HK-2 (cell line): ENCODE measurements at regions not wholly inside any gene's neighbourhood (a gene's known extent, or its start where the extent isn't known, plus 50 kb on each side); places are given as distances from the start of the nearest gene placed in this dataset.
"Not testable (repeated sequence)": the region's sequence is repeated elsewhere in the genome, so short reads cannot be mapped to it uniquely, and the experiment has no call there.

ENCODE experiments used
- DNase-seq: peaks from one replicate; pipeline ENCODE4 v3.0.0-alpha.2; 2018; ENCODE audit not compliant: unreplicated experiment

DNA sequence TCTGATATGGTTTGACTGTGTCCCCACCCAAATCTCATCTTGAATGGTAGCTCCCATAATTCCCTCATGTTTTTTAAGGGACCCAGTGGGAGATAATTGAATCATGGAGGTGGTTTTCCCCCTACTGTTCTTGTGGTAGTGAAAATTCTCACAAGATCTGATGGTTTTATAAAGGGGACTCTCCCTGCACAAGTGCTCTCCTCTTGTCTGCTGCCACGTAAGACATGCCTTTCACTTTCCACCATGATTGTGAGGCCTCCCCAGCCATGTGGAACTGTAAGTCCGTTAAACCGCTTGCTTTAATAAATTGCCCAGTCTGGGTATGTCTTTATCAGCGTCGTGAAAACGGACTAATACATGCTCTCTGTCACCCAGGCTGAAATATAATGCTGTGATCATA is 200.9 kb upstream of the SLIT2 start:
- no peak for DNase-seq

DNA sequence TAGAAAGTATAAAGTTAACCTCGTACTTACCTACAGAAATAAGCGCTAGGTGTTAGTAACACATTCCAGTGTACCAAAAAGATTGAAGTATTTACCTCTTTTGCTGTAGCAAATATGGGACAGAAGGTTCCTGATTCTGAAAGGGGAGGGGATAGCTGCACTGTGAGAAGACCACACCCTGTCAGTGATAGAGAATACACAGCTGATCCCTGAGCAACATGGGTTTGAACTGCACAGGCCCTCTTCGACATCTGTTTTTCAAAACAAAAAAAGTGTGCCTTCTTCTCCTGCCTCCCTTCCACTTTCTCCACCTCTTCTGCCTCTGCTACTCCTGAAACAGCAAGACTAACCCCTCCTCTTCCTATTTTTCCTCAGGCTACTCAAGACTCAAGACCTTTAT is 201.8 kb upstream of the SLIT2 start:
- no peak for DNase-seq

- no peak for DNase-seq
Measured at GRCh38 chr4:20046931-20047677, 204.6 kb upstream of the SLIT2 start.

- DNase-seq: no peak
Measured at GRCh38 chr4:20046179-20046578, 205.5 kb upstream of the SLIT2 start.

DNA sequence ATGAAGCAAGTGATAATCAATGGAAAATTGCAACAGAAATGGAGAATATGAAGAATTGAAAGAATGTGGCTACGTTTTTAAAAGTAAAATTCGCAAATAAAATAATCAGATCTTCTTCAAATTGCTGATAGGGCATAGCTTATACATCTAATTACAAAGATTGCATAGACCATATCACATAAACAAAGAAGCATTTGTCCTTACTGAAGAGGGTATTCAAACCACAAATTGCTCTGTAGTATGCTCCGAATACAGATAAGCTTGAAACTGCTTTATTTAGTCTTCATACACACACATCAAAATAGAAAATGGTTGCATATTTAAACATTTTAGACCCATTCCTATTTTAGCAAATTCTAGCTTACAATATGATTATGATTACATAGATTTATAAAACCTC is 206.7 kb upstream of the SLIT2 start:
- no peak for DNase-seq

DNA sequence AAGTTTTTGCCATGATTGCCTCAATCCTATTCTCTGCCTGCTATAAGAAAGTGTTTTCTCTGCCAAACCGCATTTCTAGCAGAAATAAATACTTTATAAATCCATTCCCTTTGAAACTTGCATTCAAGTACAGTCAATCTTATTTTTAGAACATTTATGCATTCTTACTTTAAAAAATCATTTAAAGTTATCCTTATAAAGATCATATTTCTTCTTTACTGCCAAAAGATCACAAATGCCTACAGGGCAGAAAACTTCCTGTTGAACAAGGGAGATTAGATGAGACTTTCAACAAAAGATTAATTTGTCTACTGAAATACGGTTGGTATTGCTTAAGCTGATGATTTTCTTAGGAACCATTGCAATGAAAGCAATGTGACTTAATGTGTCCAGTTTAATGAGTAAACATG is 207.2 kb upstream of the SLIT2 start:
- DNase-seq: no peak

DNA sequence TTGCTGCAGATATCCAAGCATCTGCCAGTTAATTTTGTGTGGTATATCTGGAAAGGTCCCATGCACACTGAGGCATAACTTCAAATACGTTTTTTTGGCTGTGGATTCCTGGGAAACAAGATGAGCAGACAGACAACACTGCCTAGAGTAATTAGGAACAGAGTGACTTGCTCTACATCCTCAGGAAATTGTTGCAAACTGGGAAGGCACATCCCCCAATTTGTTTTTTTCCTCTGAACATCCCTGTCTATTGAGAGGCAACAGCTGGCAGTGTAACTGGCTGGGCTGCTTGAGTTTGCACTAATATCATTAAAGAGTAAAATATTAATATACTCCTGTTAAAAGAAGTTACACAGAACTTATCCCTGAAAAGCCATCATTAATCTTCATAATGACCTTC is 207.7 kb upstream of the SLIT2 start:
- no peak for DNase-seq

GRCh38 chr4:20042769-20043168 is 208.9 kb upstream of the SLIT2 start:
- DNase-seq: no peak

DNA sequence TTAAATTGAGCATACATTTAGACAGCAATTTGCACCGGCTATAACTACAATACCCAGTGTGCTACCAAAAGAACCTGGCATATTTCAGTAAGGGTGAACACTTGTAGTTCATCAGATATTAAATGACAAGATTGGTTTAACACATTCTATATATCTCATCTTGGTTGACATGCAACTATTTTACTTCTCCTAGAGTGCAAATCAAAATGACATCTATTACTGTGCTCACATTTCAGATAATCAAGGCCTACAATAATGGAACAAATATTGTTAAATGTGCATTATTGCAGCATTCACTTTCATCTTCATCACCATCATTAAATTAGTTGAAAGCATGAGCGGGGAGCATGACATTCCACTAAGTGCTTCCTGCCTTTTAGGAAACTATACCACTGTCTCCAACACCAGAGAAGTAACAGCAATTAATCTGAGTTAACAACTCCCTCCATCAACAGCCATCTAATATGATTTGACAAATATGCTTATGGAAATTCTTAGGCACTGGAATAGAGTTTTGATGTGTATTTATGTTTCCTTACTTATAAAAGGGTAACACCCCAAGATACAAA is 209.8 kb upstream of the SLIT2 start:
- DNase-seq: no peak

- no peak for DNase-seq
Measured at GRCh38 chr4:20037745-20038144, 214.0 kb upstream of the SLIT2 start.

DNA sequence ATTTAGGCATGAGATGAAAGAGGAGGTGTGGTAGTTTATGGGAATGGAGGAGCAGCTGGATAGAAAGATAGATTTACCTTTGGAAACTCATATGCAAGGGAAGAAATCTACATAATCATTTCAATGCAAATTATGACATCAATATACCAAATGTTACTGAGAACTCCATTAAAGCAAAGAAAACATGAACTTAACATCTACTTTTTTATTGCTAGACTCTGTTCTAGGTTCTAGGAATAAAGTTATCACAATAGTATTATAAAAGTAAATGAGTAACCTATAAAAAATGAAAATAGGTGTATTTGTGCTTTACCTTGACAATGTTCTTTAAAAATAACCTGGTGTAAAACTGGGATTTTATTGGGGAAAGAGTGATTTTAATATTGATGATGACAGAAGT is 221.6 kb upstream of the SLIT2 start:
- DNase-seq: no peak

DNA sequence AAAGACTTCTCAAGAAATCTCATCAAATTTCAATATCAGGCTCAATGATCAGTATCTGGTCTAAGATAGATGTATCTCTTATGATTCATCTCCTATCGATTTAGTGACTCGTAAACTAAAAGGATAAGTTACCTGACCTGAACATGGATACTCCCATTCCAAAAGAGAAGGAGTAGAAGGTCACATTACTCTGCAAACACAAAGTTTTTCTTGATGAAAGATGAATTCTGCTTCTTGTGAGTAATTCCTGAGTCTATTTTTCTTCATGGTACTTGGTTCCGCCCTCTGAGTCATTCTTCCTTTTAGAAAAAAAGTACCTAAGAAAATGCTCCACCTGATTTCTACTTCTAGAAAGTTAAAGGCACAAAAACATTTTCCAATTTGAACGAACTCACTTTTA is 223.1 kb upstream of the SLIT2 start:
- no peak for DNase-seq

GRCh38 chr4:20026456-20026855 is 225.2 kb upstream of the SLIT2 start:
- no peak for DNase-seq

DNA sequence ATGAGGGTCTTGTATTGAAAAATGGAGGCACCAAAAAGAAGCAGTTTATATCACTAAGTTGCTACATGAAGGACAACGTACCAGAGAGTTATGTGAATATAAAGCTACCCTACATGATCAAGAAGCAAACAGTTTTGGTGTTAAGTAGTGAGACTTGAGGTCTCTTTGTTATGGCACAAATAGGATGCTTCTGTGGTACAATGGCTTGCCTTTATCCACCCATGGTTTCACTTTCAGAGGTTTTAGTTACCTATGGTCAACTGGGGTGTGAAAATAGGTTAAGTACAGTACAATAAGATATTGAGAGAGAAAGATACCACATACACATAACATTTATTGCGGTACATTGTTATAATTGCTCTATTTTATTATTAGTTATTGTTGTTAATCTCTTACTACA is 229.2 kb upstream of the SLIT2 start:
- no peak for DNase-seq

DNA sequence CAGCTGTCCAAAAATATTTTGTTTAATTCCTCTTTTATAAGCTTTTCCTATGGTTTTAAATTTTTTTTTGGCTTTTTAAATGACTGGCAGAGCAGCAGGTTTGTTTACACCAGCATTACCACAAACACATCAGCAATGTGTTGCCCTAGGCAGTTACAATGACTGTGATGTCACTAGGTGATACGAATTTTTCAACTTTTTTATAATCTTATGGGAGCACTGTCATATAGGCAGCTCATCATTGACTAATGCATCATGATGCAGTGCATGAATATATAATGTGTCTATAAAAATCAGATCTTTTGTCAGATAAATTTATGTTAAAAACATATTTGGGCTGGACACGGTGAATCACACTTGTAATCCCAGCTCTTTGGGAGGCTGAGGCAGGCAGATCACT is 231.6 kb upstream of the SLIT2 start:
- DNase-seq: no peak

DNA sequence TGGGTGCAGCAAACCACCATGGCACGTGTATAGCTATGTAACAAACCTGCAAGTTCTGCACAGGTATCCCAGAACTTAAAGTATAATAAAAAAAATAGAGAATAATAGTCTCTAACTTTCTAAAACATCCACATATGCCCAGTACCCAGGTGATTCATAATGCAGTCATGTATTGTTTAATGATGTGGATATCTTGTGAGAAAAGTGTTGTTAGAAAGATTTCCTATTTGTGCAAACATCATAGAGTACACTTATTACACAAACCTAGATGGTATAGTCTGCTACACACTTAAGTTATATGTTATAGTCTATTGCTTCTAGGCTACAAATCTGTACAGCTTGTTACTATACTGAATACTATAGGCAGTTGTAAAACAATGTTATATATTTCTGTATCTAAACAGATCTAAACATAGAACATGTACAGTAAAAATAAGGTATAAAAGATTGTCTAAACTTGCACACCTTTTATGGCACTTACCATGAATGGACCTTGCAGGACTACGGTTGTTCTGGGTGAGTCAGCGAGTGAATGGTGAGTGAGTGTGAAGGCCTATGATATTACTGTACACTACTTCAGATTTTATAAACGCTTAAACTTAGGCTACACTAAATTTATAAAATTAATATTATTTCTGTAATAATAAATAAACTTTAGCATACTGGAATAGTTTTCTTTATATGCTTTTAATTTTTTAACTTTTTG is 232.2 kb upstream of the SLIT2 start:
- DNase-seq: no peak

- DNase-seq: no peak
Measured at GRCh38 chr4:20017777-20018115, 234.0 kb upstream of the SLIT2 start.

DNA sequence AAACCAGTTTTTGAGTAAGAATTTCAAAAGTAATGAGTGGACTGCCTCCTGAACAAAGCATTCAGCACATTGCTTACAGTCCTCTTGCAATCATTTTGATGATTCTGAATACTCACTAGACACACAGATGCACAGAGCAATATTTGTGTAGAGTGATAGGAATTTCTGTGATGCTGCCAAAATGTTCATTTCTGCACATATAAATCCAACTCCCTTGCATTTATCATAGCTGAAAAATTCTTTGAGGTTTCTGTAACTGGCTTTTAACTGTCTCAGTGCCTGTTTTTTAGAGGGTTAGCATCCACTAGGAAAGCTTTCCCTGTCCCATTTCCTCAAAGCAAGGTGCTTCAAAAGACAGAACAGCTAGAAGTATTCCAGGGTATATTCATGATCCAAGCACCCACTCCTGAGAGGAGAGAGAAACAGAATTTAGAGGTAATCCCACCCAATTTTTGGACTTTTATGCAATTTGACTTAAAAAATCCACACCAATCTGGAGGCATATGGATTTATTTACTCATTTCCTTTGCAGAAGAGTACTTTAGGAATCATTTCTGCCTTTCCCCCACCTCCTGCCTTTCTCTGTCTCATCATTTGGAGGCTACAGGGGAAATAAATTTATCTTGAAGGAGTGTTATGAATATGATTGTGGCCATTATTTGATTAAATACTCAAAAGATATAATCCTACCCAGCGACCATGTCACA is 234.5 kb upstream of the SLIT2 start:
- no peak for DNase-seq

GRCh38 chr4:20015636-20016224 is 236.0 kb upstream of the SLIT2 start:
- DNase-seq: no peak

GRCh38 chr4:20003836-20004558 is 247.7 kb upstream of the SLIT2 start:
- not testable (repeated sequence) for DNase-seq

- DNase-seq: no peak
Measured at GRCh38 chr4:19999775-20000414, 251.8 kb upstream of the SLIT2 start.
